Nephron (organoid): ENCODE measurements at regions not wholly inside any gene's neighbourhood (a gene's known extent, or its start where the extent isn't known, plus 50 kb on each side); places are given as distances from the start of the nearest gene placed in this dataset.
A peak's percentile ranks its signal among the peaks of the same experiment; 100 is the strongest.

Experiments used
- H3K27ac Mint-ChIP-seq, 3 experiments: 2 replicates each; pipeline ENCODE4 v1.8.0; 2020; ENCODE audit warnings: mixed read lengths in 3 of 3, mild to moderate bottlenecking in 2 of 3, moderate library complexity in 1 of 3
- H3K27me3 Mint-ChIP-seq: 2 replicates; pipeline ENCODE4 v1.8.0; 2021; ENCODE audit warnings: low read depth, mild to moderate bottlenecking, moderate library complexity, mixed read lengths
- H3K36me3 Mint-ChIP-seq: 2 replicates; pipeline ENCODE4 v1.8.0; 2020; ENCODE audit warnings: low read depth, mixed read lengths
- H3K4me1 Mint-ChIP-seq: 2 replicates; pipeline ENCODE4 v1.8.0; 2020; ENCODE audit warnings: mixed read lengths
- H3K4me3 Mint-ChIP-seq, 3 experiments: 2 replicates each; pipeline ENCODE4 v1.8.0; 2020; ENCODE audit warnings: mild to moderate bottlenecking in 3 of 3, mixed read lengths in 3 of 3, moderate library complexity in 2 of 3
- H3K9me3 Mint-ChIP-seq: 2 replicates; pipeline ENCODE4 v1.8.0; 2020; ENCODE audit warnings: mixed read lengths
- CTCF ChIP-seq, 3 experiments: fragments of 200-600 bp; sonication (generic); IDR thresholded peaks; one replicate each; pipeline ENCODE4 v1.5.0; 2021; ENCODE audit warnings: antibody characterized with exemption in 3 of 3; ENCODE audit not compliant: unreplicated experiment in 3 of 3

DNA sequence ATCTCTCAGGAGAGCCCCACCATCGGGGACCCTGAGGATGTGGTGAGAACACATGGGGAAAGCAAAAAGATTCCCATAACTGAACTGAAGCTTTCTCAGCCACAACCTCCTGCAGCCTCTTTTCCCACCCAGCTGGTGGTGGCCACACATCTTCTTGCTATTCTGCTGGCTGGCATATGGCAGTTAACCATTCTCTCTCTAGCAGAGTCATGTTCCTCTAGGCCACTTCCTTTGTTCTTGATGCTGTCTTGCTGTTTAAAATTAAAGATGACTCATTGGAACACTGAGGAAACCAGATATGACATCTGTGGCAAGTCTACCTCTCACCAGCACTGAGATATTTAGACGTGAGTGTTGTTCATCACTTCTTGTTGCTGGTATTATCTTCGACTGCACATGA is 180.3 kb upstream of the ROBO2 start:
- no peaks in the 10 kb centered on the region for H3K4me1 Mint-ChIP-seq
- H3K27me3 Mint-ChIP-seq: no peaks in the 10 kb centered on the region
- TF ChIP-seq CTCF (IDR thresholded peaks at IDR 0.05; ENCODE audit: unreplicated experiment in 3 of 3): no peak
- no peaks in the 10 kb centered on the region for H3K36me3 Mint-ChIP-seq
- H3K4me3 Mint-ChIP-seq: no peak overlapping the region
- H3K27ac Mint-ChIP-seq: no peak overlapping the region
- H3K9me3 Mint-ChIP-seq: no peaks in the 10 kb centered on the region

DNA sequence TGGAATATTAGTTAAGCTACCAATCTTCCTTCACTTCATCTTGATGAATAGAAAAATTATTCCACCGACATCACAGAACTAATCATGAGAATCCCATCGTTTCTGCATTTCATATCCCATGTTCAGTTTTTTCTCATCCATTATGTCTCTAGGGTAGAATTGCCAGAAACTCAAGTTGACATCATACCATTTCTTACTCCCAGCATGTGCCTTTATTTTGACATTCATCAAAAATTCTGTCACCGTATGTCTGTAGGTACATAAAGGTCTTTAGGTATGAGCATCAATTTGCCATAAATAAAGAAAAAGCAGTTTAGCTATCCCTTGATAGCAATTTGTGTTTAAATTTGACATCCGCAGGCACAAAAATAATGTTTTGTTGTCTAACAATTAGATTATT is 175.5 kb upstream of the ROBO2 start:
- no peaks in the 10 kb centered on the region for H3K9me3 Mint-ChIP-seq
- H3K27me3 Mint-ChIP-seq: no peaks in the 10 kb centered on the region
- TF ChIP-seq CTCF (IDR thresholded peaks at IDR 0.05; ENCODE audit: unreplicated experiment in 3 of 3): no peak
- no peak overlapping the region for H3K4me3 Mint-ChIP-seq
- no peak overlapping the region for H3K27ac Mint-ChIP-seq
- H3K36me3 Mint-ChIP-seq: no peaks in the 10 kb centered on the region
- H3K4me1 Mint-ChIP-seq: no peaks in the 10 kb centered on the region

DNA sequence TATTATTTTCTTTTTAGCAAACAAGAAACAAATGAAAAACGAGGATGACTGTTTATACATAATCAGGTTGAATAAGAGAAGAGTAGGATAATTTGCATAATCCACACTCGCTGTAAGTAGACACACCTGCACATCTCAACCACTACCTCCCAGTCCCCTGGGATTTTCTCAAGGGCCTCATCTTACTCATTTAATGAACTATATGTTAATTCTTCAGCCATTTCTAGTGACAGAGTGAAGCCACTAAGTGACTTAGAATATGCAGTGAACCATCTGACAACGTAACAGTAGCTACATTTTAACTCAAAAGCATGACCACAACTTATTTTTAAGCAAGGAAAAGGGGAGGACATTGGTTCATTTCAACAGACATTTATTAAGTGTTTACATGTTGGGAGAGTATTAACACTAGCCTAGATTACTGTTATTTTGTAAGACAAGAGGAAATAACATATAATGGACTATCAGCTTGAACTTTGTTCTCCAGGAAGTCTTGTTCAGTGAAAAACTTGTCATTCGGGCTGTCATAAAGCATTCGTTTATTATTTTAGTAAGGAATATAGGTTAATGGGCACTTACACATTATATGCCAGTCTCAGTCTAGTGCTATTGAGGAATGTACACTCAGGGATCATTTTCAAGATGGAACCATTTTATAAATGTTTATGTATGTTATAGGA is 173.0 kb upstream of the ROBO2 start:
- peak overlapping the region; percentile 17 to 66 (median 18) for H3K27ac Mint-ChIP-seq
- H3K27me3 Mint-ChIP-seq: no peaks in the 10 kb centered on the region
- H3K4me3 Mint-ChIP-seq: no peak overlapping the region
- no peaks in the 10 kb centered on the region for H3K9me3 Mint-ChIP-seq
- TF ChIP-seq CTCF (IDR thresholded peaks at IDR 0.05; ENCODE audit: unreplicated experiment in 3 of 3): no peak
- no peaks in the 10 kb centered on the region for H3K36me3 Mint-ChIP-seq
- no peaks in the 10 kb centered on the region for H3K4me1 Mint-ChIP-seq

DNA sequence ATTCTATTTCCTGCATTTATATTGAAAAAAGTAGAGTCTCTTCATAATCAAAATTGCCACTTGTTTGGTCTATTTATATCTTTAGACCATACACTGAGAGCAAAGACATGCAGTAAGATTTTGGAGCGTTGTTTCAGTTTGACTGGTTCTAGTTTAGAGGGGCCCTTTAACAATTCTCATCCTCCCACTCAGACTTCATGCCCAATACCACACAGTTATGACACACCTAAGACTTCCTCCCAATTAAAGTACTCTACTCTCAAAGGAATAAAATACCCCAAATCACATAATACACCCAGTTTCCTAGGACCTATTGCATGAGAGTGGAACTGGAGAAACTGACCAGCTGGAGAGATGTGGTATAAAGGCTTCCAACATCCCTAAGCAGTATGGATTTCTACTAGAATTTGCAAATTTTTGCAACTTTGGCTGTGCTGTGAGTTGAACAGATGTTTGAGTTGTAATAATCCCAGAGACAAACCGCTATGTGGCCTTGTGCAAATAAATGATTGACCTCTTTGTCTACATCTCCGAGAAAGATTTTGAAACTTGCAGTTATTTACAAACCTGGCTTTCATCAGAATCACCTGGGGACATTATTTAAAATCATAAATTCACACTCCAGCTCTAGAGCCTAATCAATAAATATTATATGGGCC is 170.0 kb upstream of the ROBO2 start:
- no peaks in the 10 kb centered on the region for H3K36me3 Mint-ChIP-seq
- H3K9me3 Mint-ChIP-seq: no peaks in the 10 kb centered on the region
- H3K4me3 Mint-ChIP-seq: no peak overlapping the region
- no peak for TF ChIP-seq CTCF (IDR thresholded peaks at IDR 0.05; ENCODE audit: unreplicated experiment in 3 of 3)
- H3K4me1 Mint-ChIP-seq: peaks cover 14% of the 10 kb centered on the region
- peak overlapping the region in 2 of 3 experiments; percentile 11 to 49 for H3K27ac Mint-ChIP-seq
- H3K27me3 Mint-ChIP-seq: no peaks in the 10 kb centered on the region

DNA sequence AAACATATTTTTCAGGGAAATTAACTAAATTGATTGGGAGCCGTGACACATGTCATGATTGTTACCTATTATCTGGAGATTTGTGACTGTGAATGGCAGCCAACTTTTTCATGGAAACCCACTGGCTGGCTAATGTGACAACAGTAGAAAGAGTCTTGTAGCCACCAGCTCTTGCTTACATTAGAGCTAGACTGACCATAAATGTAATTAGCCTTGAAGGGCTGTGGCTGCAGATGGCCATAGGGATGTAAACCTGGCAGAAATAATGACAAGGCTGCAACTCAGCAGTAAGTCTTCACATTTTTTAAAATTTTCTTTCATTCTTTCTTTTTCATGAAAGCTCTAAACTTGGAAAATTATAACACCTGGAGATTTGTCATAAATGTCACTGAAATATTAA is 168.2 kb upstream of the ROBO2 start:
- peak overlapping the region in 1 of 3 experiments; percentile 27 for H3K4me3 Mint-ChIP-seq
- no peaks in the 10 kb centered on the region for H3K9me3 Mint-ChIP-seq
- H3K27ac Mint-ChIP-seq: peak overlapping the region in 1 of 3 experiments; percentile 96
- no peak for TF ChIP-seq CTCF (IDR thresholded peaks at IDR 0.05; ENCODE audit: unreplicated experiment in 3 of 3)
- H3K27me3 Mint-ChIP-seq: no peaks in the 10 kb centered on the region
- no peaks in the 10 kb centered on the region for H3K36me3 Mint-ChIP-seq
- peaks cover 14% of the 10 kb centered on the region for H3K4me1 Mint-ChIP-seq

- Mint-ChIP-seq H3K4me1 (peaks cover 14% of the 10 kb centered on the region), H3K9me3 (no peaks in the 10 kb centered on the region), H3K27me3 (no peaks in the 10 kb centered on the region), H3K36me3 (no peaks in the 10 kb centered on the region), H3K27ac (peak overlapping the region; percentile 93 to 96 (median 95)), H3K4me3 (no peak overlapping the region)
- TF ChIP-seq CTCF (IDR thresholded peaks at IDR 0.05; ENCODE audit: unreplicated experiment in 3 of 3): no peak
These were observed 166.9 kb upstream of the ROBO2 start for GRCh38 chr3:76872999-76873398.
